HepG2 (cell line): ENCODE measurements at regions not wholly inside any gene's neighbourhood (a gene's known extent, or its start where the extent isn't known, plus 50 kb on each side); places are given as distances from the start of the nearest gene placed in this dataset.

ENCODE experiments used
- ATAC-seq: fragments of 200-7000 bp; cut with Tn5 transposase; 3 replicates; pipeline ENCODE4 v1.9.1; 2020; ENCODE audit warnings: mild to moderate bottlenecking, moderate library complexity
- BruUV-seq: library from RNA; stranded (reverse); fragments of 400-500 nt; replicated peaks from 2 replicates; lab custom pipeline; 2021; lab: Mats Ljungman, UMichigan
- CTCF ChIA-PET: fragments of 300-600 bp; formaldehyde crosslinking; extraction: SDS; loops from one replicate; lab custom pipeline; 2021; ENCODE audit warnings: low total read pairs, inconsistent platforms, low intra/inter-chr PET ratio; lab: Yijun Ruan, JAX
- POLR2A ChIA-PET: fragments of 350-600 bp; sonication (Branson Sonifier 250); formaldehyde crosslinking; loops from one replicate; lab custom pipeline; 2020; ENCODE audit warnings: antibody characterized with exemption, inconsistent platforms; lab: Yijun Ruan, JAX
- DNase-seq: peaks from one replicate; pipeline ENCODE4 v3.0.0-alpha.2; 2015; ENCODE audit warnings: low spot score
- FAIRE-seq: peaks from 3 replicates; lab custom pipeline; 2011; peaks lifted over from hg19 to GRCh38; lab: Jason Lieb, UNC
- H2AFZ ChIP-seq: one replicate; pipeline ENCODE4 v1.6.1; 2011; ENCODE audit warnings: low read length, inconsistent platforms
- H3K27ac ChIP-seq: fragments of 300-600 bp; 3 replicates; pipeline ENCODE4 v1.8.0; 2011; ENCODE audit warnings: mixed run types, mild to moderate bottlenecking, mixed read lengths, low read length, inconsistent platforms; ENCODE audit not compliant: insufficient read depth; ENCODE audit errors: extremely low read length
- H3K27me3 ChIP-seq, 2 experiments: fragments of 200-600 bp in 1 of 2; 2 replicates in 1 of 2; 3 replicates in 1 of 2; pipeline versions ENCODE4 v1.6.0 to v1.8.0; 2011; ENCODE audit warnings: low read length in 2 of 2, mild to moderate bottlenecking in 2 of 2, moderate library complexity in 2 of 2, inconsistent platforms in 1 of 2; ENCODE audit not compliant: insufficient read depth in 2 of 2, control insufficient read depth in 1 of 2
- H3K36me3 ChIP-seq, 2 experiments: fragments of 200-600 bp in 1 of 2; replicated peaks in 1 of 2; 2 replicates in 1 of 2; 3 replicates in 1 of 2; pipeline versions ENCODE4 v1.5.1 to v1.8.0; 2011; ENCODE audit warnings: low read length in 2 of 2, inconsistent platforms in 1 of 2; ENCODE audit not compliant: insufficient read depth in 2 of 2, control insufficient read depth in 1 of 2
- H3K4me1 ChIP-seq: 2 replicates; pipeline ENCODE4 v1.5.1; 2012; ENCODE audit warnings: low read length, inconsistent platforms; ENCODE audit not compliant: insufficient read depth
- H3K4me2 ChIP-seq: 2 replicates; pipeline ENCODE4 v1.6.0; 2011; ENCODE audit warnings: low read depth, low read length, inconsistent platforms
- H3K4me3 ChIP-seq, 3 experiments: fragments of 200-600 bp in 1 of 3; sonication (generic), shearing (Covaris generic) in 1 of 3; replicated peaks in 1 of 3; 2 replicates each; pipeline ENCODE4 v1.5.1; 2011 to 2016; ENCODE audit warnings: low read length in 3 of 3, inconsistent platforms in 2 of 3, low read depth in 2 of 3, mild to moderate bottlenecking in 2 of 3, control low read depth in 1 of 3, mixed read lengths in 1 of 3; ENCODE audit not compliant: insufficient read depth in 1 of 3
- H3K79me2 ChIP-seq: one replicate; pipeline ENCODE4 v1.6.1; 2011; ENCODE audit warnings: low read length, inconsistent platforms; ENCODE audit not compliant: insufficient read depth
- H3K9ac ChIP-seq: 2 replicates; pipeline ENCODE4 v1.6.0; 2011; ENCODE audit warnings: mild to moderate bottlenecking, low read depth, low read length, inconsistent platforms; ENCODE audit not compliant: insufficient read depth
- H3K9me3 ChIP-seq: 2 replicates; pipeline ENCODE4 v1.5.1; 2012; ENCODE audit warnings: mild to moderate bottlenecking, low read length
- H4K20me1 ChIP-seq: 2 replicates; pipeline ENCODE4 v1.6.0; 2011; ENCODE audit warnings: inconsistent platforms, mild to moderate bottlenecking, low read length, moderate library complexity; ENCODE audit not compliant: insufficient read depth
- ATF1 ChIP-seq: IDR thresholded peaks from 2 replicates; pipeline ENCODE4 v1.6.1; 2016; ENCODE audit warnings: mild to moderate bottlenecking, control low read depth
- CEBPB ChIP-seq: IDR thresholded peaks from 2 replicates; pipeline ENCODE4 v1.6.1; 2011; ENCODE audit warnings: low read depth, low read length, improper control_type of control experiment, borderline replicate concordance
- FOSL2 ChIP-seq: sonication (generic); formaldehyde crosslinking; IDR thresholded peaks from 2 replicates; pipeline ENCODE4 v1.4.0; 2020; ENCODE audit warnings: missing genetic modification reagents
- HNF4A ChIP-seq: sonication (generic); formaldehyde crosslinking; IDR thresholded peaks from 2 replicates; pipeline ENCODE4 v1.4.0; 2020; ENCODE audit warnings: missing genetic modification reagents
- JDP2 ChIP-seq: sonication (generic); formaldehyde crosslinking; IDR thresholded peaks from 2 replicates; pipeline ENCODE4 v1.8.1; 2022; ENCODE audit warnings: missing genetic modification reagents, borderline replicate concordance
- KLF16 ChIP-seq, 2 experiments: sonication (generic) in 1 of 2; formaldehyde crosslinking in 1 of 2; IDR thresholded peaks; 2 replicates each; pipeline versions ENCODE4 v1.6.1 to v1.8.0; 2016 to 2023; ENCODE audit warnings: missing genetic modification reagents in 2 of 2, missing compliant biosample characterization in 1 of 2
- MIXL1 ChIP-seq: IDR thresholded peaks from 2 replicates; pipeline ENCODE4 v1.6.1; 2016
- MTF1 ChIP-seq: sonication (generic); formaldehyde crosslinking; IDR thresholded peaks from 2 replicates; pipeline ENCODE4 v1.5.0; 2020; ENCODE audit warnings: missing genetic modification reagents
- REL ChIP-seq: sonication (generic); formaldehyde crosslinking; conservative IDR thresholded peaks from 2 replicates; pipeline ENCODE4 v1.8.0; 2022; ENCODE audit warnings: mild to moderate bottlenecking, missing genetic modification reagents, moderate library complexity
- RFX5 ChIP-seq: IDR thresholded peaks from 2 replicates; pipeline ENCODE4 v1.6.1; 2011; ENCODE audit warnings: low read depth, low read length, improper control_type of control experiment
- SETDB1 ChIP-seq: sonication (generic); formaldehyde crosslinking; IDR thresholded peaks from 2 replicates; pipeline ENCODE4 v1.5.1; 2020; ENCODE audit warnings: missing genetic modification reagents, mild to moderate bottlenecking, borderline replicate concordance
- ZNF790 ChIP-seq: sonication (generic); formaldehyde crosslinking; IDR thresholded peaks from 2 replicates; pipeline ENCODE4 v1.8.0; 2022; ENCODE audit warnings: missing genetic modification reagents, mild to moderate bottlenecking, borderline replicate concordance
- WGBS: methylation state at CpG from one replicate; pipeline ENCODE4 v1.1.6; 2017; ENCODE audit warnings: low lambda C conversion rate; 5-methylcytosine and 5-hydroxymethylcytosine counted together
- in situ Hi-C: cut with HindIII; loops from 2 replicates; pipeline ENCODE4 v1.10.0; 2017; ENCODE audit warnings: low pct_unique_long_range_greater_than_20kb; ENCODE audit not compliant: extremely low pct_ligation_motif_present
- intact Hi-C: fragments of 100-400 bp; cut with micrococcal nuclease; formaldehyde crosslinking; loops from one replicate; pipeline ENCODE4 v1.10.0; 2022; ENCODE audit not compliant: unreplicated experiment
- TF ChIP-seq, protein P1 (sequence below): sonication (generic); IDR thresholded peaks from 2 replicates; pipeline ENCODE4 v1.6.1; 2016; ENCODE audit warnings: low read depth, borderline replicate concordance
- TF ChIP-seq, protein P2 (sequence below): sonication (generic); formaldehyde crosslinking; IDR thresholded peaks from 2 replicates; pipeline ENCODE4 v1.9.0; 2021; ENCODE audit warnings: missing genetic modification reagents, mild to moderate bottlenecking, borderline replicate concordance
- TF ChIP-seq, protein P3 (sequence below): sonication (generic); formaldehyde crosslinking; IDR thresholded peaks from 2 replicates; pipeline ENCODE4 v1.5.0; 2020; ENCODE audit warnings: mild to moderate bottlenecking, missing genetic modification reagents
- TF ChIP-seq, protein P4 (sequence below): sonication (generic); formaldehyde crosslinking; IDR thresholded peaks from 2 replicates; pipeline ENCODE4 v1.4.0; 2020; ENCODE audit warnings: missing genetic modification reagents, borderline replicate concordance

DNA sequence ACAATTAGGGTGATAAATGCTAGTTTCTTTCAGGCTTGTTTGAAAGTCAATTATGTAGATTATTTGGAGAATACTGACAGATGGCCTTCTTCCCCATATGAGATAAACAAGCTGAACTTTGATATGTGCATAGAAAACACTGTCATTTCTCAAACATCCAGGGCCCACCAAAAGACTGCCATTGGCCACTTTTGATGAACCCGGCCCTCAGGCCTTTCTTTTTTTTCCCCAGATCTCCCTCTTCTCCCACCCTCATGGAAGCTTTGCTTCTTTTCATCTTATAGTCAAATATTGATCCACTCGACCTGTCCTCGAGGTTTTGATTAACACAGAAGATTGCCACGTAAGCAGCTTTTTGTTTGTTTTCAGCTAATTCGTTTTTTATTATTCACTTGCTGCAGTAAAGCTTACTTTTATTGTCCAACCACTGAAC, 377.4 kb downstream of the SMARCA1 start:
- in situ Hi-C loops: no loop called here
- H4K20me1 ChIP-seq: no peaks in the 10 kb centered on the region
- peak overlapping the region; percentile 99 for H3K27ac ChIP-seq
- FAIRE-seq (no peak), DNase-seq (peak; percentile 51), ATAC-seq (peak; percentile 40)
- WGBS: 2% methylated on average over 5 of the region's 5 CpGs
- H3K79me2 ChIP-seq: no peaks in the 10 kb centered on the region
- BruUV-seq: no TSS peak
- intact Hi-C loops: loop anchor here (2.0 kb wide), 1 partner anchor 55 kb away; no protein-coding TSS in a partner anchor
- H3K9me3 ChIP-seq: no peaks in the 10 kb centered on the region
- no peaks in the 10 kb centered on the region for H3K36me3 ChIP-seq
- H3K4me3 ChIP-seq: no peak overlapping the region
- H3K4me1 ChIP-seq: peaks cover 81% of the 10 kb centered on the region
- peak overlapping the region; percentile 54 for H3K4me2 ChIP-seq
- CTCF ChIA-PET: no interaction called here
- no peaks in the 10 kb centered on the region for H3K27me3 ChIP-seq
- peak overlapping the region; percentile 69 for H3K9ac ChIP-seq
- no peak overlapping the region for H2AFZ ChIP-seq
- POLR2A ChIA-PET: interaction anchor here (0.9 to 3.8 kb wide), 4 partner anchors 21 to 31 kb away, joined by 3 to 30 read pairs (median 4); no protein-coding TSS in a partner anchor
- TF ChIP-seq, protein P1, sequence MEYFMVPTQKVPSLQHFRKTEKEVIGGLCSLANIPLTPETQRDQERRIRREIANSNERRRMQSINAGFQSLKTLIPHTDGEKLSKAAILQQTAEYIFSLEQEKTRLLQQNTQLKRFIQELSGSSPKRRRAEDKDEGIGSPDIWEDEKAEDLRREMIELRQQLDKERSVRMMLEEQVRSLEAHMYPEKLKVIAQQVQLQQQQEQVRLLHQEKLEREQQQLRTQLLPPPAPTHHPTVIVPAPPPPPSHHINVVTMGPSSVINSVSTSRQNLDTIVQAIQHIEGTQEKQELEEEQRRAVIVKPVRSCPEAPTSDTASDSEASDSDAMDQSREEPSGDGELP: no peak; the same call in 1 of the 2 replicates
- no peak for TF ChIP-seq JDP2 (CRISPR knock-in tag)
- TF ChIP-seq FOSL2 (CRISPR knock-in tag): 0 out of 2 replicates have a peak, but pooled peaks have one; percentile 9
- TF ChIP-seq, protein P2, sequence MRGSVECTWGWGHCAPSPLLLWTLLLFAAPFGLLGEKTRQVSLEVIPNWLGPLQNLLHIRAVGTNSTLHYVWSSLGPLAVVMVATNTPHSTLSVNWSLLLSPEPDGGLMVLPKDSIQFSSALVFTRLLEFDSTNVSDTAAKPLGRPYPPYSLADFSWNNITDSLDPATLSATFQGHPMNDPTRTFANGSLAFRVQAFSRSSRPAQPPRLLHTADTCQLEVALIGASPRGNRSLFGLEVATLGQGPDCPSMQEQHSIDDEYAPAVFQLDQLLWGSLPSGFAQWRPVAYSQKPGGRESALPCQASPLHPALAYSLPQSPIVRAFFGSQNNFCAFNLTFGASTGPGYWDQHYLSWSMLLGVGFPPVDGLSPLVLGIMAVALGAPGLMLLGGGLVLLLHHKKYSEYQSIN (CRISPR knock-in tag): no peak
- TF ChIP-seq ZNF790 (CRISPR knock-in tag): no peak
- no peak for TF ChIP-seq MTF1 (CRISPR knock-in tag)
- TF ChIP-seq SETDB1 (CRISPR knock-in tag): no peak
- TF ChIP-seq KLF16 (CRISPR knock-in tag; IDR thresholded peaks at IDR 0.05): no peak
- peak; percentile 49; the same call in 1 of the 2 replicates for TF ChIP-seq MIXL1
- TF ChIP-seq RFX5: no peak
- TF ChIP-seq, protein P3, sequence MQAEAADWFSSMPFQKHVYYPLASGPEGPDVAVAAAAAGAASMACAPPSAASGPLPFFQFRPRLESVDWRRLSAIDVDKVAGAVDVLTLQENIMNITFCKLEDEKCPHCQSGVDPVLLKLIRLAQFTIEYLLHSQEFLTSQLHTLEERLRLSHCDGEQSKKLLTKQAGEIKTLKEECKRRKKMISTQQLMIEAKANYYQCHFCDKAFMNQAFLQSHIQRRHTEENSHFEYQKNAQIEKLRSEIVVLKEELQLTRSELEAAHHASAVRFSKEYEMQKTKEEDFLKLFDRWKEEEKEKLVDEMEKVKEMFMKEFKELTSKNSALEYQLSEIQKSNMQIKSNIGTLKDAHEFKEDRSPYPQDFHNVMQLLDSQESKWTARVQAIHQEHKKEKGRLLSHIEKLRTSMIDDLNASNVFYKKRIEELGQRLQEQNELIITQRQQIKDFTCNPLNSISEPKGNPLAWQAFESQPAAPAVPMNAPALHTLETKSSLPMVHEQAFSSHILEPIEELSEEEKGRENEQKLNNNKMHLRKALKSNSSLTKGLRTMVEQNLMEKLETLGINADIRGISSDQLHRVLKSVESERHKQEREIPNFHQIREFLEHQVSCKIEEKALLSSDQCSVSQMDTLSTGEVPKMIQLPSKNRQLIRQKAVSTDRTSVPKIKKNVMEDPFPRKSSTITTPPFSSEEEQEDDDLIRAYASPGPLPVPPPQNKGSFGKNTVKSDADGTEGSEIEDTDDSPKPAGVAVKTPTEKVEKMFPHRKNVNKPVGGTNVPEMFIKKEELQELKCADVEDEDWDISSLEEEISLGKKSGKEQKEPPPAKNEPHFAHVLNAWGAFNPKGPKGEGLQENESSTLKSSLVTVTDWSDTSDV: no peak
- peak; percentile 37 for TF ChIP-seq HNF4A (CRISPR knock-in tag)
- TF ChIP-seq, protein P4, sequence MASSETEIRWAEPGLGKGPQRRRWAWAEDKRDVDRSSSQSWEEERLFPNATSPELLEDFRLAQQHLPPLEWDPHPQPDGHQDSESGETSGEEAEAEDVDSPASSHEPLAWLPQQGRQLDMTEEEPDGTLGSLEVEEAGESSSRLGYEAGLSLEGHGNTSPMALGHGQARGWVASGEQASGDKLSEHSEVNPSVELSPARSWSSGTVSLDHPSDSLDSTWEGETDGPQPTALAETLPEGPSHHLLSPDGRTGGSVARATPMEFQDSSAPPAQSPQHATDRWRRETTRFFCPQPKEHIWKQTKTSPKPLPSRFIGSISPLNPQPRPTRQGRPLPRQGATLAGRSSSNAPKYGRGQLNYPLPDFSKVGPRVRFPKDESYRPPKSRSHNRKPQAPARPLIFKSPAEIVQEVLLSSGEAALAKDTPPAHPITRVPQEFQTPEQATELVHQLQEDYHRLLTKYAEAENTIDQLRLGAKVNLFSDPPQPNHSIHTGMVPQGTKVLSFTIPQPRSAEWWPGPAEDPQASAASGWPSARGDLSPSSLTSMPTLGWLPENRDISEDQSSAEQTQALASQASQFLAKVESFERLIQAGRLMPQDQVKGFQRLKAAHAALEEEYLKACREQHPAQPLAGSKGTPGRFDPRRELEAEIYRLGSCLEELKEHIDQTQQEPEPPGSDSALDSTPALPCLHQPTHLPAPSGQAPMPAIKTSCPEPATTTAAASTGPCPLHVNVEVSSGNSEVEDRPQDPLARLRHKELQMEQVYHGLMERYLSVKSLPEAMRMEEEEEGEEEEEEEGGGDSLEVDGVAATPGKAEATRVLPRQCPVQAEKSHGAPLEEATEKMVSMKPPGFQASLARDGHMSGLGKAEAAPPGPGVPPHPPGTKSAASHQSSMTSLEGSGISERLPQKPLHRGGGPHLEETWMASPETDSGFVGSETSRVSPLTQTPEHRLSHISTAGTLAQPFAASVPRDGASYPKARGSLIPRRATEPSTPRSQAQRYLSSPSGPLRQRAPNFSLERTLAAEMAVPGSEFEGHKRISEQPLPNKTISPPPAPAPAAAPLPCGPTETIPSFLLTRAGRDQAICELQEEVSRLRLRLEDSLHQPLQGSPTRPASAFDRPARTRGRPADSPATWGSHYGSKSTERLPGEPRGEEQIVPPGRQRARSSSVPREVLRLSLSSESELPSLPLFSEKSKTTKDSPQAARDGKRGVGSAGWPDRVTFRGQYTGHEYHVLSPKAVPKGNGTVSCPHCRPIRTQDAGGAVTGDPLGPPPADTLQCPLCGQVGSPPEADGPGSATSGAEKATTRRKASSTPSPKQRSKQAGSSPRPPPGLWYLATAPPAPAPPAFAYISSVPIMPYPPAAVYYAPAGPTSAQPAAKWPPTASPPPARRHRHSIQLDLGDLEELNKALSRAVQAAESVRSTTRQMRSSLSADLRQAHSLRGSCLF: no peak
- no peak for TF ChIP-seq CEBPB
- 0 out of 2 replicates have a peak, but pooled peaks have one; percentile 31 for TF ChIP-seq ATF1 (CRISPR knock-in tag)
- no peak for TF ChIP-seq REL (CRISPR knock-in tag)
